Activated CD8-positive, alpha-beta memory T cell treated with anti-CD3 and anti-CD28 coated beads for 24 hours (primary cell): ENCODE measurements at regions not wholly inside any gene's neighbourhood (a gene's known extent, or its start where the extent isn't known, plus 50 kb on each side); places are given as distances from the start of the nearest gene placed in this dataset.

Experiments
- DNase-seq: peaks from one replicate; pipeline ENCODE4 v3.0.0-alpha.2; 2020

- DNase-seq = no peak
Measured at GRCh38 chr16:5385115-5385514, 287.5 kb upstream of the EEF2KMT start.

GRCh38 chr16:5383737-5384136 lies 286.1 kb upstream of the EEF2KMT start:
- no peak for DNase-seq

GRCh38 chr16:5382484-5382883 lies 284.9 kb upstream of the EEF2KMT start:
- DNase-seq = no peak

GRCh38 chr16:5381481-5381880 lies 283.9 kb upstream of the EEF2KMT start:
- no peak for DNase-seq

- no peak for DNase-seq
Measured at GRCh38 chr16:5379954-5380353, 282.4 kb upstream of the EEF2KMT start.

GRCh38 chr16:5378531-5378930 lies 280.9 kb upstream of the EEF2KMT start:
- no peak for DNase-seq

GRCh38 chr16:5377280-5377898 lies 279.8 kb upstream of the EEF2KMT start:
- DNase-seq = no peak

GRCh38 chr16:5374184-5374583 lies 276.6 kb upstream of the EEF2KMT start:
- DNase-seq = no peak

- no peak for DNase-seq
Measured at GRCh38 chr16:5367951-5368350, 270.4 kb upstream of the EEF2KMT start.

GRCh38 chr16:5366126-5366525 lies 268.5 kb upstream of the EEF2KMT start:
- DNase-seq = no peak

- no peak for DNase-seq
Measured at GRCh38 chr16:5364186-5364585, 266.6 kb upstream of the EEF2KMT start.

- no peak for DNase-seq
Measured at GRCh38 chr16:5361322-5361721, 263.7 kb upstream of the EEF2KMT start.

GRCh38 chr16:5354645-5355044 lies 257.1 kb upstream of the EEF2KMT start:
- no peak for DNase-seq

- no peak for DNase-seq
Measured at GRCh38 chr16:5349670-5350517, 252.3 kb upstream of the EEF2KMT start.

- no peak for DNase-seq
Measured at GRCh38 chr16:5349101-5349500, 251.5 kb upstream of the EEF2KMT start.

- DNase-seq = no peak
Measured at GRCh38 chr16:5347561-5347960, 250.0 kb upstream of the EEF2KMT start.

GRCh38 chr16:5336941-5337340 lies 239.3 kb upstream of the EEF2KMT start:
- no peak for DNase-seq

- DNase-seq = no peak
Measured at GRCh38 chr16:5333991-5334390, 236.4 kb upstream of the EEF2KMT start.

- DNase-seq = no peak
Measured at GRCh38 chr16:5333126-5333525, 235.5 kb upstream of the EEF2KMT start.

- no peak for DNase-seq
Measured at GRCh38 chr16:5330058-5330457, 232.5 kb upstream of the EEF2KMT start.

GRCh38 chr16:5328546-5328945 lies 231.0 kb upstream of the EEF2KMT start:
- no peak for DNase-seq

- DNase-seq = no peak
Measured at GRCh38 chr16:5326395-5326794, 228.8 kb upstream of the EEF2KMT start.

- no peak for DNase-seq
Measured at GRCh38 chr16:5325932-5326331, 228.3 kb upstream of the EEF2KMT start.

- no peak for DNase-seq
Measured at GRCh38 chr16:5323284-5324141, 225.9 kb upstream of the EEF2KMT start.
